ENCODE measurements at regions not wholly inside any gene's neighbourhood (a gene's known extent, or its start where the extent isn't known, plus 50 kb on each side); places are given as distances from the start of the nearest gene placed in this dataset.

DNA sequence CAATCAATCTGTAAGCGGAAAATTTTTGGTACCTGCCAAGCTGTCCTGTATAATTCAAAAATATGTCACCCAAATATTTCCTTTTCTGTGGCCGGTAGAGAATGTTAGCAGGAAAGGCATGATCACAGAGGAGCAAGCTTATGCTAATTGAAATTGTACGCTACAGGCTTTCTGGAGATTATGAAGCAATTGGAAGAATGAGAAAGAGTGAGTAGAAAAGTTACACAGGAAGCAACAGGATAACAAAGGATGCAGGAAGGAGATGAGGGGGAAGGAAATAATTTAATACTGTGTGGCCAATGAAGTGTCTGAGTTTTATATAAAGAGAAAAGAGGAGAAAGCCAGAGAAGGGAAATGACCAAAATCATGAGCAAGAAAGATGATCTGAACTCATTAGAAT lies 627.2 kb upstream of the STXBP6 start:
- Mint-ChIP-seq H3K9me3 (peaks cover 56% of the 10 kb centered on the region), H3K4me3 (no peak overlapping the region), H3K36me3 (ENCODE audit: low read depth) (no peaks in the 10 kb centered on the region), H3K27me3 (ENCODE audit: insufficient read depth) (no peaks in the 10 kb centered on the region), H3K4me1 (ENCODE audit: low read depth) (no peaks in the 10 kb centered on the region), H3K27ac (no peak overlapping the region)
- no peak for DNase-seq
- TF ChIP-seq, protein P1, sequence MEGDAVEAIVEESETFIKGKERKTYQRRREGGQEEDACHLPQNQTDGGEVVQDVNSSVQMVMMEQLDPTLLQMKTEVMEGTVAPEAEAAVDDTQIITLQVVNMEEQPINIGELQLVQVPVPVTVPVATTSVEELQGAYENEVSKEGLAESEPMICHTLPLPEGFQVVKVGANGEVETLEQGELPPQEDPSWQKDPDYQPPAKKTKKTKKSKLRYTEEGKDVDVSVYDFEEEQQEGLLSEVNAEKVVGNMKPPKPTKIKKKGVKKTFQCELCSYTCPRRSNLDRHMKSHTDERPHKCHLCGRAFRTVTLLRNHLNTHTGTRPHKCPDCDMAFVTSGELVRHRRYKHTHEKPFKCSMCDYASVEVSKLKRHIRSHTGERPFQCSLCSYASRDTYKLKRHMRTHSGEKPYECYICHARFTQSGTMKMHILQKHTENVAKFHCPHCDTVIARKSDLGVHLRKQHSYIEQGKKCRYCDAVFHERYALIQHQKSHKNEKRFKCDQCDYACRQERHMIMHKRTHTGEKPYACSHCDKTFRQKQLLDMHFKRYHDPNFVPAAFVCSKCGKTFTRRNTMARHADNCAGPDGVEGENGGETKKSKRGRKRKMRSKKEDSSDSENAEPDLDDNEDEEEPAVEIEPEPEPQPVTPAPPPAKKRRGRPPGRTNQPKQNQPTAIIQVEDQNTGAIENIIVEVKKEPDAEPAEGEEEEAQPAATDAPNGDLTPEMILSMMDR (IDR thresholded peaks at IDR 0.05) = no peak

DNA sequence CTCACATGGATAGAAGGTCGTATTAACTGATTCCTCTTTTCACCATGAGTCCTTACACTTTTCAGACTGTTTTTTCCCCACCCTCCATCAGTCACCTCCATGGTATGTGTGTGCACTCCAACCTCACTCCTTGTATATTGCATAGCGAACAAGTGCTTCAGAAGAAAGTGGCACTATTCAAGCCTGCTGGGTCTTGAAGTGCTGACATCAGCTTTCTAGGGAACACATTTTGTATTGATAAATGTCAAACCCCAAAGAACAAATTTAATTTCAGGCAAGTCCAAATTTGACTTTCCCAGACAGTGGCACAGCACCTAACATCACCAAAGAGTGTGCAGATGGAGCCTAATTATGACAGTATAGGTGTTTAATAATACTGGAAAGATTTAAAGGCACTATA lies 617.4 kb upstream of the STXBP6 start:
- Mint-ChIP-seq H3K4me1 (ENCODE audit: low read depth) (no peaks in the 10 kb centered on the region), H3K27me3 (ENCODE audit: insufficient read depth) (no peaks in the 10 kb centered on the region), H3K27ac (no peak overlapping the region), H3K9me3 (peaks cover 52% of the 10 kb centered on the region), H3K4me3 (no peak overlapping the region), H3K36me3 (ENCODE audit: low read depth) (no peaks in the 10 kb centered on the region; the same call in 1 of the 2 replicates)
- TF ChIP-seq, protein P1 (IDR thresholded peaks at IDR 0.05) = no peak
- DNase-seq = no peak

DNA sequence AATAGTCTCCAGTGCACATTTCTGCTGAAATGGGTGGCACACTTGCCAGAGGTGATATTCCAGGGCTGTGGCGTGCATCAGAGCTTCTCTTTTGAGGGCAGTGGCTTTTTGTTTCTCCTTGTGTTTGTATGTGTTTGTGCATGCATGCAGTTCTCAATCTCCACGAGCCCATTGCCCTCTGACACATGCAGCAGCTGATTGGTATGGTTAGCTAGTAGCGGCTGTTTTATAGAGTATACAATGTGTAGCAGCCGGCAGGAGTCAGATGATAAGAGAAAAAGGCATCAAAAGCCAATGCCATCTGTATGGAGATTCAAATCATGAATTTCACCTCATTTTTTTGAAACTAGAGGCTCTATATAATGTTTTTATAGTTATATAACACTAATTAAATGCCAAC lies 616.9 kb upstream of the STXBP6 start:
- H3K9me3 Mint-ChIP-seq = peaks cover 56% of the 10 kb centered on the region
- H3K27ac Mint-ChIP-seq = no peak overlapping the region
- no peak for DNase-seq
- H3K27me3 Mint-ChIP-seq (ENCODE audit: insufficient read depth) = no peaks in the 10 kb centered on the region
- no peak overlapping the region for H3K4me3 Mint-ChIP-seq
- H3K36me3 Mint-ChIP-seq (ENCODE audit: low read depth) = no peaks in the 10 kb centered on the region; the same call in 1 of the 2 replicates
- TF ChIP-seq, protein P1 (IDR thresholded peaks at IDR 0.05) = no peak
- H3K4me1 Mint-ChIP-seq (ENCODE audit: low read depth) = no peaks in the 10 kb centered on the region

DNA sequence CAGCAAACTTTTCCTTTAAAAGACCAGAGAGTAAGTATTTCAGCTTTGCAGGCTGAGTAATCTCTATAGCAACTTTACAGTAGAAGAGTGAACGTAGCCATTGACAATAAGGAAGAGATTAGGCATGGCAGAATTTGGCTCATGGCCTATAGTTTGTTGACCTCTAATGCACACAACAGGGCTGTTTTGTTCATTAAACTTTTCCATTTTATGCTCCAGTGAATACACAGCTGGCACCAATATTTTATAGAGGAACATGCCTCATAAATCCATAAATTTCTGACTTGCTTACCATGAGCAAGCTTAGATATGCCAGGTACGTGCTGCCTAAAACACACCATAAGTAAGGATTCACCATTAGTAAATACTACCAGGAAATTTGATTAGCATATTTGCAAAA lies 609.0 kb upstream of the STXBP6 start:
- Mint-ChIP-seq H3K9me3 (peaks cover 61% of the 10 kb centered on the region), H3K4me1 (ENCODE audit: low read depth) (no peaks in the 10 kb centered on the region), H3K36me3 (ENCODE audit: low read depth) (peaks cover 5% of the 10 kb centered on the region; the same call in 1 of the 2 replicates), H3K27ac (no peak overlapping the region), H3K27me3 (ENCODE audit: insufficient read depth) (no peaks in the 10 kb centered on the region), H3K4me3 (no peak overlapping the region)
- TF ChIP-seq, protein P1 (IDR thresholded peaks at IDR 0.05) = no peak
- DNase-seq = no peak

DNA sequence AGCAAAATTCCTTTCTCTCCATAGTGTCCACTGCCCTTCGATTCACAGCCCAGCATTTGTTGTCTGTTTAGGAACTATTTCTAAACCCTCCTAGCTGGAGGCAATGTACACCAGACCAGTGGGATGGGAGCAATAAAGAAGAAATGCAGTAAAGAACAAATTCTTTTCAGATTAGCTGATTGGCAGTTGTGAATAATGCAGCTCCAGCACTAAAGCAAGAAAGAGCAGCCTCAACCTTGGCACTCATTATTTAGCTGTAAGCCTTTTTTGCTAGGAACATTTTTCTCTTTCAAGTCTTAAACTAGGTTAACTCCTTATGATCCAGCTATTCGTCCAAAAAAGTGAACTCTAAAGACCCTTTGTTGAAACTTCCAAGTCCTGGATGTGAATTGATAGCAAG lies 580.5 kb upstream of the STXBP6 start:
- Mint-ChIP-seq H3K9me3 (peaks cover 53% of the 10 kb centered on the region), H3K4me1 (ENCODE audit: low read depth) (no peaks in the 10 kb centered on the region), H3K36me3 (ENCODE audit: low read depth) (no peaks in the 10 kb centered on the region), H3K27me3 (ENCODE audit: insufficient read depth) (no peaks in the 10 kb centered on the region), H3K4me3 (no peak overlapping the region), H3K27ac (no peak overlapping the region)
- TF ChIP-seq, protein P1 (IDR thresholded peaks at IDR 0.05) = no peak
- DNase-seq = no peak

DNA sequence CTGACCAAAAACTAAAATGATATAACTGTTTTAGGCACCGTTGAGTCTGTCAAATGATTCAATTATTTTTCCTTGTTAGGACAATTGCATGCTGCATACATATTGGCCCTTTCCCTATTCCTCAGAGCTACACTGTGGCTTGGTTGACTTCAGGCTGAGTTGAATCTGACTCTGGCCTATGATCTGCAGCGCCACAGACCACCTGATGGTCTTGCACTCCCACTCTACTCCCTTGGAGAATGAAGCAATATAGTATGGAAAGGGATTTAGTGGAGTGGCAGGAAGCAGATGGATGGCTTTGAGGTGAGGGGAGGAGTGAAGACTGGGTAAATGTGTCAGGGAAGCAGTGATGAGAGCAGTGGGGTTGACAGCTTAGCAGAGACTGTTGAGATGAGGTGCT lies 579.0 kb upstream of the STXBP6 start:
- H3K4me1 Mint-ChIP-seq (ENCODE audit: low read depth) = no peaks in the 10 kb centered on the region
- DNase-seq = no peak
- no peaks in the 10 kb centered on the region for H3K27me3 Mint-ChIP-seq (ENCODE audit: insufficient read depth)
- no peak overlapping the region for H3K27ac Mint-ChIP-seq
- no peak overlapping the region for H3K4me3 Mint-ChIP-seq
- H3K9me3 Mint-ChIP-seq = peaks cover 50% of the 10 kb centered on the region
- TF ChIP-seq, protein P1 (IDR thresholded peaks at IDR 0.05) = no peak
- no peaks in the 10 kb centered on the region for H3K36me3 Mint-ChIP-seq (ENCODE audit: low read depth)

All from HFFc6 (cell line).